Suprapubic skin (tissue), 4 donors: ENCODE measurements at regions not wholly inside any gene's neighbourhood (a gene's known extent, or its start where the extent isn't known, plus 50 kb on each side); places are given as distances from the start of the nearest gene placed in this dataset.

Experiments
- DNase-seq, 2 donors: peaks; one replicate each; pipeline ENCODE4 v3.0.0-alpha.2; 2019; ENCODE audit warnings: low spot score in 2 of 2
- H3K27ac ChIP-seq: fragments of 200-600 bp; sonication (generic); one replicate; pipeline ENCODE4 v1.5.1; 2019
- H3K27me3 ChIP-seq: fragments of 200-600 bp; sonication (generic); one replicate; pipeline ENCODE4 v1.5.1; 2019
- H3K36me3 ChIP-seq: fragments of 200-600 bp; sonication (generic); one replicate; pipeline ENCODE4 v1.5.1; 2019
- H3K4me1 ChIP-seq: fragments of 200-600 bp; sonication (generic); one replicate; pipeline ENCODE4 v1.5.1; 2019
- H3K4me3 ChIP-seq: fragments of 200-600 bp; sonication (generic); one replicate; pipeline ENCODE4 v1.5.1; 2019; ENCODE audit warnings: mild to moderate bottlenecking
- H3K9me3 ChIP-seq: fragments of 200-600 bp; sonication (generic); one replicate; pipeline ENCODE4 v1.5.1; 2019
- EP300 ChIP-seq: sonication (generic); formaldehyde crosslinking; IDR thresholded peaks from one replicate; pipeline ENCODE4 v1.6.1; 2017; ENCODE audit warnings: antibody characterized with exemption
- POLR2A ChIP-seq, 2 donors: fragments of 450-650 bp; IDR thresholded peaks; one replicate each; pipeline ENCODE4 v1.6.1; 2017; ENCODE audit warnings: antibody characterized with exemption in 2 of 2, mild to moderate bottlenecking in 2 of 2, moderate library complexity in 2 of 2
- POLR2AphosphoS5 ChIP-seq, 3 donors: sonication (generic); formaldehyde crosslinking; IDR thresholded peaks; one replicate each; pipeline ENCODE4 v1.6.1; 2017; ENCODE audit warnings: antibody characterized with exemption in 3 of 3
- WGBS: methylation state at CpG from one replicate; pipeline ENCODE4 v1.1.5; 2018; 5-methylcytosine and 5-hydroxymethylcytosine counted together
- TF ChIP-seq, protein P1 (sequence below), 2 donors: fragments of 200-600 bp in 1 of 2; fragments of 450-650 bp in 1 of 2; sonication (generic) in 1 of 2; IDR thresholded peaks; one replicate each; pipeline ENCODE4 v1.5.1; 2016 to 2019; ENCODE audit warnings: antibody characterized with exemption in 2 of 2, mild to moderate bottlenecking in 1 of 2, moderate library complexity in 1 of 2

DNA sequence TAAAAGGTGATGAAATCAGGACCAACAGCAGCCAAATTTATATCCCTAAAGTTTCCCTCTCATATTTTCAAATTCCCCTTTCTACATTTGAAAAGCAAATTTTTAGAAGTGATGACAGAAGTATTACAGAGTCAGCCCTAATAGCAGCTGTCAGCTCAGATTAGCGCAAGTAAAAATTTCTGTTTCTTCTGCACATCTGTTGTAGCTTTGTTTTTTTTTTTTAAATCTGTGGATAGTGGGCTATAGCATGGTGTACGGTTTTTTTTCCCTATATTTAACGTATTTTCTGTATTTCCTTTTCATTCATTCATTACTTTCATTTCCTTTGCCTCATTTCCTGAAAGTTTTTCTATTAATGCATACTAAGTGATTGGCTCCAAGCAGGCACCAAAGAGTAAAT is 99.1 kb downstream of the MACIR start:
- no peak for DNase-seq
- no peaks in the 10 kb centered on the region for H3K36me3 ChIP-seq
- TF ChIP-seq, protein P1, sequence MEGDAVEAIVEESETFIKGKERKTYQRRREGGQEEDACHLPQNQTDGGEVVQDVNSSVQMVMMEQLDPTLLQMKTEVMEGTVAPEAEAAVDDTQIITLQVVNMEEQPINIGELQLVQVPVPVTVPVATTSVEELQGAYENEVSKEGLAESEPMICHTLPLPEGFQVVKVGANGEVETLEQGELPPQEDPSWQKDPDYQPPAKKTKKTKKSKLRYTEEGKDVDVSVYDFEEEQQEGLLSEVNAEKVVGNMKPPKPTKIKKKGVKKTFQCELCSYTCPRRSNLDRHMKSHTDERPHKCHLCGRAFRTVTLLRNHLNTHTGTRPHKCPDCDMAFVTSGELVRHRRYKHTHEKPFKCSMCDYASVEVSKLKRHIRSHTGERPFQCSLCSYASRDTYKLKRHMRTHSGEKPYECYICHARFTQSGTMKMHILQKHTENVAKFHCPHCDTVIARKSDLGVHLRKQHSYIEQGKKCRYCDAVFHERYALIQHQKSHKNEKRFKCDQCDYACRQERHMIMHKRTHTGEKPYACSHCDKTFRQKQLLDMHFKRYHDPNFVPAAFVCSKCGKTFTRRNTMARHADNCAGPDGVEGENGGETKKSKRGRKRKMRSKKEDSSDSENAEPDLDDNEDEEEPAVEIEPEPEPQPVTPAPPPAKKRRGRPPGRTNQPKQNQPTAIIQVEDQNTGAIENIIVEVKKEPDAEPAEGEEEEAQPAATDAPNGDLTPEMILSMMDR (IDR thresholded peaks at IDR 0.05) = no peak
- TF ChIP-seq POLR2A (IDR thresholded peaks at IDR 0.05) = no peak
- no peak for TF ChIP-seq EP300
- TF ChIP-seq POLR2AphosphoS5 (IDR thresholded peaks at IDR 0.05) = no peak
- H3K27me3 ChIP-seq = no peaks in the 10 kb centered on the region
- H3K4me3 ChIP-seq = no peak overlapping the region
- H3K27ac ChIP-seq = no peak overlapping the region
- 54% methylated on average over 3 of the region's 3 CpGs for WGBS
- no peaks in the 10 kb centered on the region for H3K4me1 ChIP-seq
- no peaks in the 10 kb centered on the region for H3K9me3 ChIP-seq

DNA sequence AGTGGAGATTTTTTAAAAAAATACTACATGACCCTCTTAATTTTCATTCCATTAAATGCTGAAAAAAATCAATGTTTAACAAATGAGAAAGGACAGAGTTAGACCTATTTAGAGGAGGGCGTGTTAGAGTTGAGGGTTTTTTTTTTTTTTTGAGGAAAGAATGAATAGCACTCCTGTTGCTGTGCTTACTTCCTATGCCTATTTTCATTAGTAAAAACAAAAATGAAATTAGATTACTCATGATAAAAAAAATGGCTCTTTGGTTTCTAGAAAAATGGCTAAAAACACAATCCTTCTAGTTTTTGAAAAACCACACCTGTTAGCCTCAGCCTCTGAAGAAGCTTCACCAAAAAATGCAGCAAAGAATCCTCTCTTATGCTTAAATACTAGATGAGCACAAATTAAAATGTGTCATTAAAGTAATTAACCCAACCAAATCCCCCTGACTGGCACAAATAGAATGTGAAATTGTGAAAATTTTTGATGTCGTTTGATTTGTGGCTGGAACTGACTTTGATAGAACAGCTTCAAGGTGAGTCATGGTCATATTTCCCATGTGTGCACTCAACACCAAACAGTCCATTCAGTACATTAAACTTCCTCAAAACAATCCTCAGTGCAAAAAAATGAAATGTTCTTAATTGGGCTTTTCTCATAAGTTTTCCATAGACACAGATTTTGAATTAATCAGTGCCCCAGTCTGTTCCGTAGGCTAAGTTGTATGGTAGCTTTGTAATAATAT is 98.0 kb downstream of the MACIR start:
- no peak overlapping the region for H3K4me3 ChIP-seq
- TF ChIP-seq POLR2AphosphoS5 (IDR thresholded peaks at IDR 0.05) (no peak), POLR2A (IDR thresholded peaks at IDR 0.05) (no peak), EP300 (no peak)
- TF ChIP-seq, protein P1 (IDR thresholded peaks at IDR 0.05) = no peak
- no peak overlapping the region for H3K27ac ChIP-seq
- H3K36me3 ChIP-seq = no peaks in the 10 kb centered on the region
- 77% methylated on average over 3 of the region's 3 CpGs for WGBS
- H3K4me1 ChIP-seq = no peaks in the 10 kb centered on the region
- H3K27me3 ChIP-seq = no peaks in the 10 kb centered on the region
- no peaks in the 10 kb centered on the region for H3K9me3 ChIP-seq
- no peak for DNase-seq

DNA sequence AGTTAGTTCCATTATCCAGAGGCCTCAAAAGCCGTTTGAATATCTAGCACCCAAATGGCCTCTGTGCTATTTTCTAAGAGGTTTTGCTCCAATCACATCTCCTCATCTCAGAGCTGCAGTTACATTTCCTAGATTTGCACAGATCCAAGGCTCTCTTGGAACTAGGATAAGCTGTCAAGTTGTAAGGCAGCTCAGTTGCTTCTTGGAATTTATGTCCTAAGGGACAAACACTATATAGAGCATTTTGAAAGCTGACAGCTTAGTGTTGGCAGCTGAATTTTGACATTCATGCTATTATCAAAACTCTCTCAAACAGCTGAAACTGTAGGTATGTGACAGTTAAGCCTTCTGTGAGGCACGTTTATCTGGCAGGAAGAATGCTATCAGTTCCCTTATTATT is 97.0 kb downstream of the MACIR start:
- H3K4me1 ChIP-seq = no peaks in the 10 kb centered on the region
- DNase-seq = no peak
- TF ChIP-seq POLR2AphosphoS5 (IDR thresholded peaks at IDR 0.05) (no peak), POLR2A (IDR thresholded peaks at IDR 0.05) (no peak), EP300 (no peak)
- TF ChIP-seq, protein P1 (IDR thresholded peaks at IDR 0.05) = no peak
- no peaks in the 10 kb centered on the region for H3K36me3 ChIP-seq
- H3K27ac ChIP-seq = no peak overlapping the region
- no peak overlapping the region for H3K4me3 ChIP-seq
- no peaks in the 10 kb centered on the region for H3K9me3 ChIP-seq
- WGBS = 12% methylated on average over 2 of the region's 2 CpGs
- no peaks in the 10 kb centered on the region for H3K27me3 ChIP-seq

DNA sequence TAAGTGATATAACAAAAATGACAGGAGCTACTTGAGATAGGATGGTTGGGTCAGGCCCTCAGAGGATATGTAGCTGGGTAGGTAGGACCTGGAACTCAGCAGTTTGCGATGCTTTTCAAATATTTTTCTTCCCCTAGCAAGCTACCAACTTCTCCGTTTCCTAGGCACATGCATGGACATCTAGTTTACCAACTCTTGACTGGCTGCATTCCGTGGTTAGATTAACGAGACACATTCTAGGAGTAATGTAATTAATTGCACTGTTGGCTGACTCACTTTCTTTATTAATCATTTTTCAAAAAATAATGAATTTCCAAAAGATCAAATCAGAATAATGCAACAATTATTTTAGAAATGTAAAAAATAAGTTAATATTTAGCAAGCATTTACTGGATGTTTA is 95.9 kb downstream of the MACIR start:
- H3K4me1 ChIP-seq = no peaks in the 10 kb centered on the region
- TF ChIP-seq POLR2A (IDR thresholded peaks at IDR 0.05) (no peak), POLR2AphosphoS5 (IDR thresholded peaks at IDR 0.05) (no peak), EP300 (no peak)
- TF ChIP-seq, protein P1 (IDR thresholded peaks at IDR 0.05) = no peak
- 79% methylated on average over 4 of the region's 4 CpGs for WGBS
- H3K9me3 ChIP-seq = no peaks in the 10 kb centered on the region
- H3K27me3 ChIP-seq = no peaks in the 10 kb centered on the region
- no peak for DNase-seq
- no peaks in the 10 kb centered on the region for H3K36me3 ChIP-seq
- no peak overlapping the region for H3K4me3 ChIP-seq
- no peak overlapping the region for H3K27ac ChIP-seq

DNA sequence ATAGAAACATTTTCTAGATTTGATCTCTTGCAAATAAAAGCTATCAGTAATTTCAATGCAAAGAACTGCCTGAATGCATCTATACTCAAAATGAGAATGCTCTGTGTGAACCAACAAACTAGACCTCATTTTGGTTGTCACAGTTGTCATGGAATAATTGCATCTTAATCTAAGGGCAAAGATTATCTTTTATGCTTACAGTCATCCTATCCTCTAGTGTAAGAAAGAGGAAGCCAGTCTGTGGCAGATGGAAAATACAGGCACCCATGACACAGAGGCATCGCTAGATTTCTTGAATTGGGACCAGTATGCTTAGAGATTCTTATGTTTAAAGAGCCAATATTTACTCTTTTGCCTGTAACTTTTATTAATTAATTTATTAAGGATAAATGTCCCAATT is 95.0 kb downstream of the MACIR start:
- Histone ChIP-seq H3K27me3 (no peaks in the 10 kb centered on the region), H3K36me3 (no peaks in the 10 kb centered on the region), H3K27ac (no peak overlapping the region), H3K9me3 (no peaks in the 10 kb centered on the region), H3K4me1 (no peaks in the 10 kb centered on the region), H3K4me3 (no peak overlapping the region)
- TF ChIP-seq POLR2A (IDR thresholded peaks at IDR 0.05) = no peak
- TF ChIP-seq POLR2AphosphoS5 (IDR thresholded peaks at IDR 0.05) = no peak
- no peak for TF ChIP-seq EP300
- TF ChIP-seq, protein P1 (IDR thresholded peaks at IDR 0.05) = no peak
- no peak for DNase-seq
- 89% methylated on average over 1 of the region's 1 CpG for WGBS
